Hepatocyte (in vitro differentiated cells): ENCODE measurements at regions not wholly inside any gene's neighbourhood (a gene's known extent, or its start where the extent isn't known, plus 50 kb on each side); places are given as distances from the start of the nearest gene placed in this dataset.
"Not testable (repeated sequence)": the region's sequence is repeated elsewhere in the genome, so short reads cannot be mapped to it uniquely, and the experiment has no call there.

Experiments
- EZH2 ChIP-seq: fragments of 200-600 bp; sonication (generic); IDR thresholded peaks from 2 replicates; pipeline ENCODE4 v1.6.1; 2016; ENCODE audit warnings: antibody characterized with exemption, mild to moderate bottlenecking, borderline replicate concordance
- EZH2phosphoT487 ChIP-seq: fragments of 200-600 bp; sonication (generic); IDR thresholded peaks from one replicate; pipeline ENCODE4 v1.6.1; 2018; ENCODE audit warnings: antibody characterized with exemption, mild to moderate bottlenecking, low read depth, moderate library complexity; ENCODE audit not compliant: unreplicated experiment, severe bottlenecking
- TF ChIP-seq, protein P1 (sequence below): fragments of 200-600 bp; sonication (generic); IDR thresholded peaks from 2 replicates; pipeline ENCODE4 v1.5.1; 2016; ENCODE audit warnings: antibody characterized with exemption, mild to moderate bottlenecking; ENCODE audit not compliant: poor library complexity

DNA sequence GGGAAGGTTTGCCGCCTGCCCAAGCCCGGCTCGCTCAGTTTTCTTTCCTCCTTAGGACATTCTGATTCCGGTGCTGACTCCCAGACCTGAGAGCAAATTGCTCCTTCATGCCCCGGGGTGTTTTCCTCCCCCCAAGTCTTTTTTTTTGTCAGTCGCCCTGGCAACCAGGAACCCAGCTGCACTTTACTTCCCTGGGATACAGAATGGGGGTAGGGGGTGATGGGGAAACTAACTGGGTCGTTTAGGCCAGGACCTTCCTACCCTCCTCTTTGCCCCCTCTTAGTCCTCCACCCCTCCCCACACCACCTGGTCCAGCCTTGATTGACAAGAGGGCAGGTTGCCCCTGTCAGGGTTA, 87.5 kb upstream of the ADGRE5 start:
- not testable (repeated sequence) for TF ChIP-seq EZH2, EZH2phosphoT487
- TF ChIP-seq, protein P1, sequence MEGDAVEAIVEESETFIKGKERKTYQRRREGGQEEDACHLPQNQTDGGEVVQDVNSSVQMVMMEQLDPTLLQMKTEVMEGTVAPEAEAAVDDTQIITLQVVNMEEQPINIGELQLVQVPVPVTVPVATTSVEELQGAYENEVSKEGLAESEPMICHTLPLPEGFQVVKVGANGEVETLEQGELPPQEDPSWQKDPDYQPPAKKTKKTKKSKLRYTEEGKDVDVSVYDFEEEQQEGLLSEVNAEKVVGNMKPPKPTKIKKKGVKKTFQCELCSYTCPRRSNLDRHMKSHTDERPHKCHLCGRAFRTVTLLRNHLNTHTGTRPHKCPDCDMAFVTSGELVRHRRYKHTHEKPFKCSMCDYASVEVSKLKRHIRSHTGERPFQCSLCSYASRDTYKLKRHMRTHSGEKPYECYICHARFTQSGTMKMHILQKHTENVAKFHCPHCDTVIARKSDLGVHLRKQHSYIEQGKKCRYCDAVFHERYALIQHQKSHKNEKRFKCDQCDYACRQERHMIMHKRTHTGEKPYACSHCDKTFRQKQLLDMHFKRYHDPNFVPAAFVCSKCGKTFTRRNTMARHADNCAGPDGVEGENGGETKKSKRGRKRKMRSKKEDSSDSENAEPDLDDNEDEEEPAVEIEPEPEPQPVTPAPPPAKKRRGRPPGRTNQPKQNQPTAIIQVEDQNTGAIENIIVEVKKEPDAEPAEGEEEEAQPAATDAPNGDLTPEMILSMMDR = not testable (repeated sequence)
